Calu3 (cell line): ENCODE measurements at regions not wholly inside any gene's neighbourhood (a gene's known extent, or its start where the extent isn't known, plus 50 kb on each side); places are given as distances from the start of the nearest gene placed in this dataset.
"Not testable (repeated sequence)": the region's sequence is repeated elsewhere in the genome, so short reads cannot be mapped to it uniquely, and the experiment has no call there.

ENCODE experiments used
- BruUV-seq: library from RNA; stranded (reverse); fragments of 400-500 nt; replicated peaks from 2 replicates; lab custom pipeline; 2021; lab: Mats Ljungman, UMichigan
- CTCF ChIA-PET: fragments of 300-600 bp; sonication (Branson Sonifier 250); formaldehyde crosslinking; loops from one replicate; lab custom pipeline; 2022; ENCODE audit warnings: antibody characterized with exemption; lab: Charles Lee
- DNase-seq: peaks from one replicate; pipeline ENCODE4 v3.0.0; 2022
- H3K27ac Mint-ChIP-seq: one replicate; pipeline ENCODE4 v1.8.0; 2022; ENCODE audit warnings: mixed read lengths; ENCODE audit not compliant: unreplicated experiment
- H3K27me3 Mint-ChIP-seq: one replicate; pipeline ENCODE4 v1.8.0; 2022; ENCODE audit warnings: mixed read lengths; ENCODE audit not compliant: unreplicated experiment
- H3K36me3 Mint-ChIP-seq: one replicate; pipeline ENCODE4 v1.8.0; 2022; ENCODE audit warnings: mild to moderate bottlenecking, moderate library complexity, mixed read lengths; ENCODE audit not compliant: insufficient read depth, unreplicated experiment
- H3K4me1 Mint-ChIP-seq: one replicate; pipeline ENCODE4 v1.8.0; 2022; ENCODE audit warnings: mild to moderate bottlenecking, low read depth, mixed read lengths; ENCODE audit not compliant: unreplicated experiment
- H3K4me3 Mint-ChIP-seq: one replicate; pipeline ENCODE4 v1.8.0; 2022; ENCODE audit warnings: mild to moderate bottlenecking, low read depth, moderate library complexity, mixed read lengths; ENCODE audit not compliant: unreplicated experiment
- H3K9me3 Mint-ChIP-seq: one replicate; pipeline ENCODE4 v1.8.0; 2022; ENCODE audit warnings: low read depth, mixed read lengths; ENCODE audit not compliant: unreplicated experiment
- CTCF ChIP-seq: fragments of 200-600 bp; IDR thresholded peaks from one replicate; pipeline ENCODE4 v1.8.0; 2022; ENCODE audit warnings: antibody characterized with exemption; ENCODE audit not compliant: unreplicated experiment
- intact Hi-C: fragments of 100-400 bp; cut with micrococcal nuclease; formaldehyde crosslinking; loops from one replicate; pipeline ENCODE4 v1.10.0; 2022; ENCODE audit not compliant: unreplicated experiment

- no peak for TF ChIP-seq CTCF
- no peak for DNase-seq
- Mint-ChIP-seq H3K27ac (no peak overlapping the region), H3K9me3 (peaks cover 11% of the 10 kb centered on the region), H3K4me3 (no peak overlapping the region), H3K36me3 (no peaks in the 10 kb centered on the region), H3K27me3 (no peaks in the 10 kb centered on the region), H3K4me1 (no peaks in the 10 kb centered on the region)
- intact Hi-C loops = no loop called here
- CTCF ChIA-PET = no interaction called here
- BruUV-seq = no TSS peak
Measured at GRCh38 chr12:78279567-78279966, 448.9 kb downstream of the NAV3 start.

- H3K36me3 Mint-ChIP-seq, H3K27ac Mint-ChIP-seq, intact Hi-C loops, H3K9me3 Mint-ChIP-seq, H3K4me3 Mint-ChIP-seq, BruUV-seq, DNase-seq, CTCF ChIA-PET, H3K27me3 Mint-ChIP-seq, H3K4me1 Mint-ChIP-seq: not testable (repeated sequence)
Measured at GRCh38 chr12:78281102-78281501, 450.4 kb downstream of the NAV3 start.

GRCh38 chr12:78284417-78284816 is 453.7 kb downstream of the NAV3 start:
- Mint-ChIP-seq H3K9me3 (no peaks in the 10 kb centered on the region), H3K27me3 (no peaks in the 10 kb centered on the region), H3K4me1 (no peaks in the 10 kb centered on the region), H3K4me3 (no peak overlapping the region), H3K27ac (no peak overlapping the region), H3K36me3 (no peaks in the 10 kb centered on the region)
- TF ChIP-seq CTCF = no peak
- intact Hi-C loops = no loop called here
- no peak for DNase-seq
- CTCF ChIA-PET = no interaction called here
- BruUV-seq = no TSS peak

- no peak for DNase-seq
- H3K9me3 Mint-ChIP-seq = no peaks in the 10 kb centered on the region
- intact Hi-C loops = no loop called here
- CTCF ChIA-PET = interaction anchor here (0.7 kb wide), 2 partner anchors 12 to 62 kb away, joined by 3 to 5 read pairs; no protein-coding TSS in a partner anchor
- H3K4me3 Mint-ChIP-seq = no peak overlapping the region
- no peak for TF ChIP-seq CTCF
- no peaks in the 10 kb centered on the region for H3K27me3 Mint-ChIP-seq
- H3K4me1 Mint-ChIP-seq = peaks cover 16% of the 10 kb centered on the region
- H3K27ac Mint-ChIP-seq = no peak overlapping the region
- H3K36me3 Mint-ChIP-seq = no peaks in the 10 kb centered on the region
- BruUV-seq = no TSS peak
Measured at GRCh38 chr12:78290606-78291345, 460.1 kb downstream of the NAV3 start.

- TF ChIP-seq CTCF = no peak
- no peaks in the 10 kb centered on the region for H3K36me3 Mint-ChIP-seq
- intact Hi-C loops = no loop called here
- no peaks in the 10 kb centered on the region for H3K9me3 Mint-ChIP-seq
- DNase-seq = peak; percentile 31
- peak overlapping the region; percentile 79 for H3K27ac Mint-ChIP-seq
- H3K27me3 Mint-ChIP-seq = no peaks in the 10 kb centered on the region
- no peak overlapping the region for H3K4me3 Mint-ChIP-seq
- no TSS peak for BruUV-seq
- H3K4me1 Mint-ChIP-seq = peaks cover 16% of the 10 kb centered on the region
- CTCF ChIA-PET = no interaction called here
Measured at GRCh38 chr12:78293059-78293686, 462.5 kb downstream of the NAV3 start.

GRCh38 chr12:78301282-78301681 is 470.6 kb downstream of the NAV3 start:
- H3K27me3 Mint-ChIP-seq, BruUV-seq, H3K27ac Mint-ChIP-seq, DNase-seq, H3K9me3 Mint-ChIP-seq, H3K4me3 Mint-ChIP-seq, intact Hi-C loops, H3K36me3 Mint-ChIP-seq, CTCF ChIA-PET, H3K4me1 Mint-ChIP-seq: not testable (repeated sequence)
